ENCODE measurements at regions not wholly inside any gene's neighbourhood (a gene's known extent, or its start where the extent isn't known, plus 50 kb on each side); places are given as distances from the start of the nearest gene placed in this dataset.

DNA sequence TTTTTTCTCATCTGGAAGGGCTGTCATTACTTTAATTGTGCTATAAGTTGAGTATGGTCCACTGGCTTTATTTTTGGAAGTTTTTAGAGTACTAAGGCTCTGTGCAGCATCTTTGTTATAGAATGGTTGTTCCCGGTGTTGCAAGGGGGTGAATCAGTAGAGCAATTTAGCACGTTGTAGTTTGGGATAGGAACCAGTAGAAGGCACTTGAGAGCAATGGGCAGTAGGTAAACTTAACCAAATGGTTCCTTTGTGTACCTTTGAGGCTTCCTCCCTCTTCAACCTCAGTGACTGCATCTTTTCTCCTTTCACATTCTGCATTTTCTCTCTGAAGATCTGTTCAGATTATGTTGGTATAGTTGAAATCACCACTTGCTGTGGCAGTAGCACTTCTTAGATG lies 238.2 kb upstream of the SYT4 start:
- CTCF ChIA-PET: no interaction called here
- H3K4me3 ChIP-seq (ENCODE audit: low read depth, low read length): no peak overlapping the region
- H3K36me3 ChIP-seq (ENCODE audit: control insufficient read depth in 2 of 2, insufficient read depth in 1 of 2, low read length in 2 of 2): no peaks in the 10 kb centered on the region
- POLR2A ChIA-PET: no interaction called here
- H3K27ac ChIP-seq (ENCODE audit: extremely low read depth, low read depth, low read length): no peak overlapping the region
- no peaks in the 10 kb centered on the region for H3K9me3 ChIP-seq (ENCODE audit: control insufficient read depth, insufficient read depth, low read depth, low read length)
- no peaks in the 10 kb centered on the region for H3K4me1 ChIP-seq (ENCODE audit: control insufficient read depth, insufficient read depth, low read length)
- no peak for TF ChIP-seq PRDM1 (tag by site-specific recombination; IDR thresholded peaks at IDR 0.05)
- no peak for TF ChIP-seq WT1 (tag by site-specific recombination; IDR thresholded peaks at IDR 0.05)
- TF ChIP-seq ZNF626 (tag by site-specific recombination; IDR thresholded peaks at IDR 0.05): no peak
- TF ChIP-seq ZNF138 (tag by site-specific recombination; IDR thresholded peaks at IDR 0.05; ENCODE audit: borderline replicate concordance): no peak
- TF ChIP-seq ZBTB17 (tag by site-specific recombination; IDR thresholded peaks at IDR 0.05): no peak
- no peak for TF ChIP-seq HOXD13 (CRISPR knock-in tag; IDR thresholded peaks at IDR 0.05; ENCODE audit: borderline replicate concordance)
- no peak for TF ChIP-seq ZNF311 (tag by site-specific recombination; IDR thresholded peaks at IDR 0.05; ENCODE audit: borderline replicate concordance)
- no peak for TF ChIP-seq ZBTB48 (tag by site-specific recombination; IDR thresholded peaks at IDR 0.05)
- TF ChIP-seq ZNF76 (tag by site-specific recombination; IDR thresholded peaks at IDR 0.05; ENCODE audit: borderline replicate concordance, low read depth): no peak
- no peak for TF ChIP-seq OSR2 (tag by site-specific recombination; IDR thresholded peaks at IDR 0.05)

DNA sequence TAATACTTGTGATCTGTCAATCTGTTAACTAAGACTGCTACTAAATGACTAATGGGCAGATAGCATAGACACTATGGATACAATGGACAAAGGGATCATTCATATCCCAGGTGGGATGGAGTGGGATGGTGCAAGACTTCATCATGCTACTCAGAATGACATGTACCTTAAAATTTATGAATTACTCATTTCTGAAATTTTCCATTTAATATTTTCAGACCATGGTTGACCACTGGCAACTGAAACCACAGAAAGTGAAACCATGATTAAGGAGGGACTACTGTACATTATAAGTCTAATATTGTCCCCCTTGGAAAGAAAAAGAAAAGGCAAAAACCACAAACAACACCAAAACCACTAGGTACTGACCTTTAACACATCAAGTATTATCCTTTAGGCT lies 247.0 kb upstream of the SYT4 start:
- TF ChIP-seq KLF1 (tag by site-specific recombination; IDR thresholded peaks at IDR 0.05): no peak
- no peak for TF ChIP-seq YY1 (tag by site-specific recombination; IDR thresholded peaks at IDR 0.05)
- TF ChIP-seq SETDB1 (IDR thresholded peaks at IDR 0.05; ENCODE audit: insufficient read length, low read length): no peak
- TF ChIP-seq ZNF24 (tag by site-specific recombination; IDR thresholded peaks at IDR 0.05): no peak
- TF ChIP-seq ZNF239 (tag by site-specific recombination; IDR thresholded peaks at IDR 0.05): no peak
- no peak for TF ChIP-seq ZNF747 (tag by site-specific recombination; IDR thresholded peaks at IDR 0.05)
- no peak for TF ChIP-seq ZNF121 (tag by site-specific recombination; IDR thresholded peaks at IDR 0.05)
- TF ChIP-seq ZNF621 (tag by site-specific recombination; IDR thresholded peaks at IDR 0.05): no peak
- no peak for TF ChIP-seq ZSCAN30 (tag by site-specific recombination; IDR thresholded peaks at IDR 0.05)
- no peak for TF ChIP-seq ZNF426 (tag by site-specific recombination; IDR thresholded peaks at IDR 0.05)
- TF ChIP-seq FEZF1 (tag by site-specific recombination; IDR thresholded peaks at IDR 0.05): no peak
- no peaks in the 10 kb centered on the region for H3K9me3 ChIP-seq (ENCODE audit: control insufficient read depth, insufficient read depth, low read depth, low read length)
- CTCF ChIA-PET: interaction anchor here (0.6 kb wide), 1 partner anchor 60 kb away, joined by 3 read pairs; no protein-coding TSS in a partner anchor
- H3K4me1 ChIP-seq (ENCODE audit: control insufficient read depth, insufficient read depth, low read length): no peaks in the 10 kb centered on the region
- H3K36me3 ChIP-seq (ENCODE audit: control insufficient read depth in 2 of 2, insufficient read depth in 1 of 2, low read length in 2 of 2): no peaks in the 10 kb centered on the region
- no peak overlapping the region for H3K4me3 ChIP-seq (ENCODE audit: low read depth, low read length)
- POLR2A ChIA-PET: no interaction called here
- H3K27ac ChIP-seq (ENCODE audit: extremely low read depth, low read depth, low read length): no peak overlapping the region

DNA sequence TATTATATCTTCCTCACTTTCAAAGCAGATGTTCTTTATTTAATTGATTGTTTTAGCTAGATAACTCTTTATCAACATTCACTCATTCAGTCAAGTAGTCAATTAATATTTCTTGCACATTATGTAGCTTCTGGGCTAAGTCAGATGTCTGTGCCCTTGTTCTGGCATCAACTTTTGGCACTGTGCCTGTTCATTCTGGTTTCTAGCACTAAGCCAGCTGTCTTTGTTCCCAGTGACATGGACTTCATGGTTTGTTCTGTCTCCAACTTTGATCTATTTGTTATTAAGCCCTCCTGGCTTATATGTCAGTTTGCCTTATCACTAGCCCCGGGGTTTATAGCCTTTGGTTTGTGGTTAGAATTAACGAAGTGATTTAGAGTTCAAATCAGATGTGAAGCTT lies 247.9 kb upstream of the SYT4 start:
- ChIA-PET CTCF (no interaction called here), POLR2A (no interaction called here)
- H3K4me1 ChIP-seq (ENCODE audit: control insufficient read depth, insufficient read depth, low read length): no peaks in the 10 kb centered on the region
- no peaks in the 10 kb centered on the region for H3K9me3 ChIP-seq (ENCODE audit: control insufficient read depth, insufficient read depth, low read depth, low read length)
- TF ChIP-seq ZNF394 (tag by site-specific recombination; IDR thresholded peaks at IDR 0.05; ENCODE audit: borderline replicate concordance) (no peak), PRDM1 (tag by site-specific recombination; IDR thresholded peaks at IDR 0.05) (no peak), ZNF549 (tag by site-specific recombination; IDR thresholded peaks at IDR 0.05) (no peak)
- TF ChIP-seq, protein P1, sequence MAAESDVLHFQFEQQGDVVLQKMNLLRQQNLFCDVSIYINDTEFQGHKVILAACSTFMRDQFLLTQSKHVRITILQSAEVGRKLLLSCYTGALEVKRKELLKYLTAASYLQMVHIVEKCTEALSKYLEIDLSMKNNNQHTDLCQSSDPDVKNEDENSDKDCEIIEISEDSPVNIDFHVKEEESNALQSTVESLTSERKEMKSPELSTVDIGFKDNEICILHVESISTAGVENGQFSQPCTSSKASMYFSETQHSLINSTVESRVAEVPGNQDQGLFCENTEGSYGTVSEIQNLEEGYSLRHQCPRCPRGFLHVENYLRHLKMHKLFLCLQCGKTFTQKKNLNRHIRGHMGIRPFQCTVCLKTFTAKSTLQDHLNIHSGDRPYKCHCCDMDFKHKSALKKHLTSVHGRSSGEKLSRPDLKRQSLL (tag by site-specific recombination; IDR thresholded peaks at IDR 0.05): no peak
- TF ChIP-seq, protein P2, sequence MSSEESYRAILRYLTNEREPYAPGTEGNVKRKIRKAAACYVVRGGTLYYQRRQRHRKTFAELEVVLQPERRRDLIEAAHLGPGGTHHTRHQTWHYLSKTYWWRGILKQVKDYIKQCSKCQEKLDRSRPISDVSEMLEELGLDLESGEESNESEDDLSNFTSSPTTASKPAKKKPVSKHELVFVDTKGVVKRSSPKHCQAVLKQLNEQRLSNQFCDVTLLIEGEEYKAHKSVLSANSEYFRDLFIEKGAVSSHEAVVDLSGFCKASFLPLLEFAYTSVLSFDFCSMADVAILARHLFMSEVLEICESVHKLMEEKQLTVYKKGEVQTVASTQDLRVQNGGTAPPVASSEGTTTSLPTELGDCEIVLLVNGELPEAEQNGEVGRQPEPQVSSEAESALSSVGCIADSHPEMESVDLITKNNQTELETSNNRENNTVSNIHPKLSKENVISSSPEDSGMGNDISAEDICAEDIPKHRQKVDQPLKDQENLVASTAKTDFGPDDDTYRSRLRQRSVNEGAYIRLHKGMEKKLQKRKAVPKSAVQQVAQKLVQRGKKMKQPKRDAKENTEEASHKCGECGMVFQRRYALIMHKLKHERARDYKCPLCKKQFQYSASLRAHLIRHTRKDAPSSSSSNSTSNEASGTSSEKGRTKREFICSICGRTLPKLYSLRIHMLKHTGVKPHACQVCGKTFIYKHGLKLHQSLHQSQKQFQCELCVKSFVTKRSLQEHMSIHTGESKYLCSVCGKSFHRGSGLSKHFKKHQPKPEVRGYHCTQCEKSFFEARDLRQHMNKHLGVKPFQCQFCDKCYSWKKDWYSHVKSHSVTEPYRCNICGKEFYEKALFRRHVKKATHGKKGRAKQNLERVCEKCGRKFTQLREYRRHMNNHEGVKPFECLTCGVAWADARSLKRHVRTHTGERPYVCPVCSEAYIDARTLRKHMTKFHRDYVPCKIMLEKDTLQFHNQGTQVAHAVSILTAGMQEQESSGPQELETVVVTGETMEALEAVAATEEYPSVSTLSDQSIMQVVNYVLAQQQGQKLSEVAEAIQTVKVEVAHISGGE (tag by site-specific recombination; conservative IDR thresholded peaks at IDR 0.05; ENCODE audit: low read depth): no peak
- TF ChIP-seq, protein P3, sequence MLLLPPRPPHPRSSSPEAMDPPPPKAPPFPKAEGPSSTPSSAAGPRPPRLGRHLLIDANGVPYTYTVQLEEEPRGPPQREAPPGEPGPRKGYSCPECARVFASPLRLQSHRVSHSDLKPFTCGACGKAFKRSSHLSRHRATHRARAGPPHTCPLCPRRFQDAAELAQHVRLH (tag by site-specific recombination; IDR thresholded peaks at IDR 0.05): no peak
- no peak overlapping the region for H3K27ac ChIP-seq (ENCODE audit: extremely low read depth, low read depth, low read length)
- H3K36me3 ChIP-seq (ENCODE audit: control insufficient read depth in 2 of 2, insufficient read depth in 1 of 2, low read length in 2 of 2): no peaks in the 10 kb centered on the region
- H3K4me3 ChIP-seq (ENCODE audit: low read depth, low read length): no peak overlapping the region

Measured in HEK293 (cell line).